IMR-90 (cell line): ENCODE measurements at regions not wholly inside any gene's neighbourhood (a gene's known extent, or its start where the extent isn't known, plus 50 kb on each side); places are given as distances from the start of the nearest gene placed in this dataset.

Source experiments
- ATAC-seq: fragments of 200-7000 bp; cut with Tn5 transposase; 2 replicates; pipeline ENCODE4 v1.9.1; 2020; ENCODE audit warnings: low read depth, mild to moderate bottlenecking, moderate library complexity
- BruUV-seq: library from RNA; stranded (reverse); fragments of 400-500 nt; replicated peaks from 2 replicates; lab custom pipeline; 2021; lab: Mats Ljungman, UMichigan
- CTCF ChIA-PET: fragments of 300-600 bp; formaldehyde crosslinking; extraction: SDS; loops from one replicate; lab custom pipeline; 2021; ENCODE audit warnings: antibody characterized with exemption; lab: Yijun Ruan, JAX
- POLR2A ChIA-PET: fragments of 300-600 bp; sonication (Branson Sonifier 250); formaldehyde crosslinking; loops from one replicate; lab custom pipeline; 2022; ENCODE audit warnings: antibody characterized with exemption; ENCODE audit not compliant: unreplicated experiment; lab: Charles Lee
- DNase-seq: peaks from one replicate; pipeline ENCODE4 v3.0.0; 2013
- H2AFZ ChIP-seq: replicated peaks from 2 replicates; pipeline ENCODE3; 2013; ENCODE audit warnings: low read length, mild to moderate bottlenecking; ENCODE audit not compliant: poor library complexity
- H2AK5ac ChIP-seq: 2 replicates; pipeline ENCODE4 v1.6.1; 2013; ENCODE audit warnings: low read depth, low read length, inconsistent platforms
- H2AK9ac ChIP-seq: replicated peaks from 2 replicates; pipeline ENCODE3; 2013; ENCODE audit warnings: mild to moderate bottlenecking, low read depth, low read length, moderate library complexity; ENCODE audit not compliant: poor library complexity
- H2BK120ac ChIP-seq: 2 replicates; pipeline ENCODE4 v1.6.1; 2013; ENCODE audit warnings: low read depth, low read length, inconsistent platforms
- H2BK15ac ChIP-seq: 3 replicates; pipeline ENCODE4 v1.6.1; 2013; ENCODE audit warnings: low read depth, low read length, inconsistent platforms
- H2BK20ac ChIP-seq: 2 replicates; pipeline ENCODE4 v1.6.1; 2013; ENCODE audit warnings: low read depth, mild to moderate bottlenecking, inconsistent platforms, low read length, moderate library complexity
- H2BK5ac ChIP-seq: 2 replicates; pipeline ENCODE4 v1.6.1; 2013; ENCODE audit warnings: mild to moderate bottlenecking, low read depth, low read length, inconsistent platforms; ENCODE audit not compliant: poor library complexity, severe bottlenecking
- H3K14ac ChIP-seq: replicated peaks from 2 replicates; pipeline ENCODE4 v1.6.1; 2013; ENCODE audit warnings: low read depth, low read length, inconsistent platforms
- H3K18ac ChIP-seq: 2 replicates; pipeline ENCODE4 v1.6.1; 2013; ENCODE audit warnings: low read depth, low read length, control low read depth
- H3K23ac ChIP-seq: 2 replicates; pipeline ENCODE4 v1.6.1; 2013; ENCODE audit warnings: low read depth, low read length, inconsistent platforms
- H3K27ac ChIP-seq: 2 replicates; pipeline ENCODE4 v1.5.1; 2013; ENCODE audit warnings: mild to moderate bottlenecking, control low read depth, low read length; ENCODE audit not compliant: insufficient read depth
- H3K27me3 ChIP-seq: 2 replicates; pipeline ENCODE4 v1.6.1; 2013; ENCODE audit warnings: low read length; ENCODE audit not compliant: control insufficient read depth, insufficient read depth
- H3K36me3 ChIP-seq: 2 replicates; pipeline ENCODE4 v1.6.1; 2013; ENCODE audit warnings: low read length, mixed read lengths; ENCODE audit not compliant: control insufficient read depth, insufficient read depth
- H3K4ac ChIP-seq: 2 replicates; pipeline ENCODE4 v1.6.1; 2013; ENCODE audit warnings: low read depth, low read length, inconsistent platforms
- H3K4me1 ChIP-seq: 2 replicates; pipeline ENCODE4 v1.6.1; 2013; ENCODE audit warnings: low read length, mixed read lengths; ENCODE audit not compliant: control insufficient read depth, insufficient read depth
- H3K4me2 ChIP-seq: 2 replicates; pipeline ENCODE4 v1.6.1; 2013; ENCODE audit warnings: low read depth, mild to moderate bottlenecking, control low read depth, low read length, moderate library complexity
- H3K4me3 ChIP-seq: 2 replicates; pipeline ENCODE4 v1.5.1; 2013; ENCODE audit warnings: low read depth, mild to moderate bottlenecking, control low read depth, low read length, moderate library complexity; ENCODE audit not compliant: insufficient read depth
- H3K56ac ChIP-seq: 2 replicates; pipeline ENCODE4 v1.6.1; 2013; ENCODE audit warnings: low read length, inconsistent platforms; ENCODE audit not compliant: insufficient read depth; ENCODE audit errors: extremely low read depth
- H3K79me1 ChIP-seq, 2 experiments: 2 replicates each; pipeline ENCODE4 v1.6.1; 2013; ENCODE audit warnings: low read length in 2 of 2, inconsistent platforms in 1 of 2, low read depth in 1 of 2
- H3K9ac ChIP-seq: 2 replicates; pipeline ENCODE4 v1.6.1; 2013; ENCODE audit warnings: low read depth, low read length, control low read depth
- H3K9me1 ChIP-seq: 2 replicates; pipeline ENCODE4 v1.6.1; 2013; ENCODE audit warnings: low read length, inconsistent platforms; ENCODE audit not compliant: insufficient read depth
- H3K9me3 ChIP-seq: 2 replicates; pipeline ENCODE4 v1.6.1; 2013; ENCODE audit warnings: low read length; ENCODE audit not compliant: control insufficient read depth, insufficient read depth
- H4K20me1 ChIP-seq: 2 replicates; pipeline ENCODE4 v1.6.1; 2013; ENCODE audit warnings: low read length, inconsistent platforms; ENCODE audit not compliant: insufficient read depth
- H4K5ac ChIP-seq: 2 replicates; pipeline ENCODE4 v1.6.1; 2013; ENCODE audit warnings: mild to moderate bottlenecking, low read depth, low read length, control low read depth
- H4K8ac ChIP-seq, 2 experiments: 2 replicates each; pipeline ENCODE4 v1.6.1; 2013; ENCODE audit warnings: low read depth in 2 of 2, low read length in 2 of 2, control low read depth in 1 of 2, inconsistent platforms in 1 of 2
- H4K91ac ChIP-seq: 2 replicates; pipeline ENCODE4 v1.6.1; 2013; ENCODE audit warnings: low read depth, low read length, inconsistent platforms; ENCODE audit not compliant: insufficient read depth
- CEBPB ChIP-seq: IDR thresholded peaks from 2 replicates; pipeline ENCODE4 v1.6.1; 2012; ENCODE audit warnings: low read depth, low read length, improper control_type of control experiment
- FOS ChIP-seq: fragments of 150-350 bp; IDR thresholded peaks from 2 replicates; pipeline ENCODE4 v1.6.1; 2016; ENCODE audit warnings: low read depth, low read length
- MAFK ChIP-seq: IDR thresholded peaks from 2 replicates; pipeline ENCODE4 v1.6.1; 2012; ENCODE audit warnings: low read depth, low read length, improper control_type of control experiment
- MAZ ChIP-seq: IDR thresholded peaks from 2 replicates; pipeline ENCODE4 v1.6.1; 2012; ENCODE audit warnings: low read depth, mild to moderate bottlenecking, low read length, improper control_type of control experiment, moderate library complexity, borderline replicate concordance
- NFE2L2 ChIP-seq: fragments of 150-350 bp; IDR thresholded peaks from 2 replicates; pipeline ENCODE4 v1.6.1; 2016; ENCODE audit warnings: low read depth, mild to moderate bottlenecking, low read length
- POLR2A ChIP-seq: IDR thresholded peaks from 2 replicates; pipeline ENCODE4 v1.6.1; 2012; ENCODE audit warnings: mild to moderate bottlenecking, low read depth, low read length
- RAD21 ChIP-seq: IDR thresholded peaks from 2 replicates; pipeline ENCODE4 v1.6.1; 2012; ENCODE audit warnings: low read length, improper control_type of control experiment
- RCOR1 ChIP-seq: IDR thresholded peaks from 2 replicates; pipeline ENCODE4 v1.6.1; 2012; ENCODE audit warnings: mild to moderate bottlenecking, low read length, improper control_type of control experiment; ENCODE audit not compliant: insufficient replicate concordance
- RFX5 ChIP-seq: IDR thresholded peaks from 2 replicates; pipeline ENCODE4 v1.8.0; 2012; ENCODE audit warnings: low read depth, mild to moderate bottlenecking, low read length, moderate library complexity
- SMC3 ChIP-seq: fragments of 150-350 bp; IDR thresholded peaks from 2 replicates; pipeline ENCODE4 v1.6.1; 2016; ENCODE audit warnings: low read depth, mild to moderate bottlenecking, antibody characterized with exemption, low read length, moderate library complexity
- WGBS, 2 experiments: methylation state at CpG; one replicate each; pipeline versions ENCODE4 v1.1.5 to v1.1.7; 2013; ENCODE audit warnings: missing lambda C conversion rate in 2 of 2; ENCODE audit not compliant: insufficient read length in 1 of 2; ENCODE audit errors: extremely low coverage in 2 of 2; 5-methylcytosine and 5-hydroxymethylcytosine counted together
- dilution Hi-C: fragments of 300-500 bp; cut with HindIII; formaldehyde crosslinking; loops from one replicate; pipeline ENCODE4 v1.14.3; 2018; ENCODE audit warnings: low sequenced_read_pairs; ENCODE audit not compliant: unreplicated experiment
- in situ Hi-C: fragments of 300-500 bp; cut with MboI; formaldehyde crosslinking; loops from 3 replicates; pipeline ENCODE4 v1.14.3; 2019; ENCODE audit warnings: low sequenced_read_pairs, inconsistent platforms, mixed read lengths
- intact Hi-C: fragments of 100-400 bp; cut with micrococcal nuclease; formaldehyde crosslinking; loops from 2 replicates; pipeline ENCODE4 v1.10.0; 2022
- TF ChIP-seq, protein P1 (sequence below): fragments of 150-350 bp; IDR thresholded peaks from 2 replicates; pipeline ENCODE4 v1.6.1; 2016; ENCODE audit warnings: low read depth, mild to moderate bottlenecking, low read length, moderate library complexity, borderline replicate concordance
- TF ChIP-seq, protein P2 (sequence below): fragments of 150-350 bp; IDR thresholded peaks from 2 replicates; pipeline ENCODE4 v1.6.1; 2017; ENCODE audit warnings: mild to moderate bottlenecking, antibody characterized with exemption, low read length, low read depth

DNA sequence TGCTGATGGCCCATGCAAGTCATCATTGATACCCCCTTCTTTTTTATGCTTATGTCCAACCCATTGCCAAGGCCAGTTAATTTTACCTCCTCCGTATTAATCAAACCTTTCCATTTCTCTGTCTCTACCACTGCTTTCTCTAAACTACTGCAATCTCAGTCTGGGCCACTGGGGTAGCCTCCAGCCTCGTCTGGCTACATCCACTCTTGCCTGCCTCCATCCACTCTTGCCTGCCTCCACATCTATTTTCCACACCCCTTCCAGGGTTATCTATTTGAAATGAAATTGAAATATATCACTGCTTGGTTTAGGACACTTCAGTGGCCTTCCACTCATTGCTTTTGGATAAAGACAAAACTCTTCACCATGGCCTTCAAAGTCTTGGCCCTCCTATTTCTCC is 425.3 kb upstream of the CLINT1 start:
- H2AK5ac ChIP-seq, result no peak overlapping the region
- no peak overlapping the region for H3K27ac ChIP-seq
- TF ChIP-seq CEBPB (no peak), FOS (no peak), POLR2A (no peak), RFX5 (no peak), SMC3 (no peak), MAFK (no peak), RCOR1 (no peak), MAZ (no peak), NFE2L2 (no peak), RAD21 (no peak)
- TF ChIP-seq, protein P1, sequence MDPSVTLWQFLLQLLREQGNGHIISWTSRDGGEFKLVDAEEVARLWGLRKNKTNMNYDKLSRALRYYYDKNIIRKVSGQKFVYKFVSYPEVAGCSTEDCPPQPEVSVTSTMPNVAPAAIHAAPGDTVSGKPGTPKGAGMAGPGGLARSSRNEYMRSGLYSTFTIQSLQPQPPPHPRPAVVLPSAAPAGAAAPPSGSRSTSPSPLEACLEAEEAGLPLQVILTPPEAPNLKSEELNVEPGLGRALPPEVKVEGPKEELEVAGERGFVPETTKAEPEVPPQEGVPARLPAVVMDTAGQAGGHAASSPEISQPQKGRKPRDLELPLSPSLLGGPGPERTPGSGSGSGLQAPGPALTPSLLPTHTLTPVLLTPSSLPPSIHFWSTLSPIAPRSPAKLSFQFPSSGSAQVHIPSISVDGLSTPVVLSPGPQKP, result no peak
- TF ChIP-seq, protein P2, sequence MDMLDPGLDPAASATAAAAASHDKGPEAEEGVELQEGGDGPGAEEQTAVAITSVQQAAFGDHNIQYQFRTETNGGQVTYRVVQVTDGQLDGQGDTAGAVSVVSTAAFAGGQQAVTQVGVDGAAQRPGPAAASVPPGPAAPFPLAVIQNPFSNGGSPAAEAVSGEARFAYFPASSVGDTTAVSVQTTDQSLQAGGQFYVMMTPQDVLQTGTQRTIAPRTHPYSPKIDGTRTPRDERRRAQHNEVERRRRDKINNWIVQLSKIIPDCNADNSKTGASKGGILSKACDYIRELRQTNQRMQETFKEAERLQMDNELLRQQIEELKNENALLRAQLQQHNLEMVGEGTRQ, result no peak
- dilution Hi-C loops, result no loop called here
- H4K5ac ChIP-seq, result no peak overlapping the region
- H4K8ac ChIP-seq, result no peak overlapping the region
- H3K9me1 ChIP-seq, result no peaks in the 10 kb centered on the region
- H2BK5ac ChIP-seq, result no peak overlapping the region
- H4K91ac ChIP-seq, result no peak overlapping the region
- H3K4ac ChIP-seq, result no peak overlapping the region
- BruUV-seq, result no TSS peak
- H3K56ac ChIP-seq, result no peak overlapping the region
- no peaks in the 10 kb centered on the region for H3K27me3 ChIP-seq
- intact Hi-C loops, result no loop called here
- H3K4me2 ChIP-seq, result no peak overlapping the region
- H3K9me3 ChIP-seq, result peaks cover 2% of the 10 kb centered on the region; the same call in 1 of the 2 replicates
- no peak for ATAC-seq
- ChIA-PET CTCF (no interaction called here), POLR2A (no interaction called here)
- H3K79me1 ChIP-seq, result no peaks in the 10 kb centered on the region
- H3K4me1 ChIP-seq, result no peaks in the 10 kb centered on the region
- no peaks in the 10 kb centered on the region for H4K20me1 ChIP-seq
- no peak overlapping the region for H3K4me3 ChIP-seq
- no CpG with 5 or more reads among the region's 2 CpGs for WGBS, 2 experiments
- H2BK15ac ChIP-seq, result no peak overlapping the region
- H2AK9ac ChIP-seq, result no peak overlapping the region
- no peak for DNase-seq
- H3K36me3 ChIP-seq, result no peaks in the 10 kb centered on the region
- no peak overlapping the region for H2AFZ ChIP-seq
- no peak overlapping the region for H3K14ac ChIP-seq
- no peak overlapping the region for H3K9ac ChIP-seq
- H3K23ac ChIP-seq, result no peak overlapping the region
- H2BK20ac ChIP-seq, result no peak overlapping the region
- no peak overlapping the region for H3K18ac ChIP-seq
- in situ Hi-C loops, result no loop called here
- no peak overlapping the region for H2BK120ac ChIP-seq
